DMS153 treated with DMSO at 0.1 percent for 48 hours (cell line): ENCODE measurements at regions not wholly inside any gene's neighbourhood (a gene's known extent, or its start where the extent isn't known, plus 50 kb on each side); places are given as distances from the start of the nearest gene placed in this dataset.

Source experiments
- DNase-seq: peaks from one replicate; lab custom pipeline; 2025; ENCODE audit not compliant: unreplicated experiment; lab: John Stamatoyannopoulos, UW

- DNase-seq = peak; percentile 62
These were observed 196.0 kb upstream of the PSMD7 start for GRCh38 chr16:74100395-74101326.

GRCh38 chr16:74099530-74099929, 197.1 kb upstream of the PSMD7 start:
- DNase-seq = no peak

GRCh38 chr16:74094962-74095361, 201.7 kb upstream of the PSMD7 start:
- no peak for DNase-seq

- no peak for DNase-seq
These were observed 202.1 kb upstream of the PSMD7 start for GRCh38 chr16:74094514-74094913.

GRCh38 chr16:74092336-74092735, 204.3 kb upstream of the PSMD7 start:
- DNase-seq = no peak

- DNase-seq = no peak
These were observed 205.7 kb upstream of the PSMD7 start for GRCh38 chr16:74090871-74091270.

GRCh38 chr16:74083541-74083940, 213.1 kb upstream of the PSMD7 start:
- no peak for DNase-seq

GRCh38 chr16:74080311-74080710, 216.3 kb upstream of the PSMD7 start:
- no peak for DNase-seq

GRCh38 chr16:74079232-74079586, 217.4 kb upstream of the PSMD7 start:
- no peak for DNase-seq

GRCh38 chr16:74078511-74079231, 217.9 kb upstream of the PSMD7 start:
- no peak for DNase-seq

- no peak for DNase-seq
These were observed 220.0 kb upstream of the PSMD7 start for GRCh38 chr16:74076568-74076967.

GRCh38 chr16:74075393-74075792, 221.2 kb upstream of the PSMD7 start:
- DNase-seq = no peak

- no peak for DNase-seq
These were observed 223.2 kb upstream of the PSMD7 start for GRCh38 chr16:74073456-74073855.

GRCh38 chr16:74071996-74072535, 224.5 kb upstream of the PSMD7 start:
- DNase-seq = no peak

GRCh38 chr16:74070237-74070636, 226.4 kb upstream of the PSMD7 start:
- DNase-seq = no peak

- DNase-seq = peak; percentile 25
These were observed 232.4 kb upstream of the PSMD7 start for GRCh38 chr16:74064120-74064735.

- no peak for DNase-seq
These were observed 242.8 kb upstream of the PSMD7 start for GRCh38 chr16:74053826-74054225.

GRCh38 chr16:74053312-74053711, 243.3 kb upstream of the PSMD7 start:
- DNase-seq = no peak

- no peak for DNase-seq
These were observed 244.6 kb upstream of the PSMD7 start for GRCh38 chr16:74052016-74052415.

GRCh38 chr16:74049027-74049426, 247.6 kb upstream of the PSMD7 start:
- no peak for DNase-seq

GRCh38 chr16:74046524-74046923, 250.1 kb upstream of the PSMD7 start:
- no peak for DNase-seq

GRCh38 chr16:74045513-74045912, 251.1 kb upstream of the PSMD7 start:
- DNase-seq = no peak
